AG04450 (cell line): ENCODE measurements at regions not wholly inside any gene's neighbourhood (a gene's known extent, or its start where the extent isn't known, plus 50 kb on each side); places are given as distances from the start of the nearest gene placed in this dataset.
A peak's percentile ranks its signal among the peaks of the same experiment; 100 is the strongest.

Experiments
- CTCF ChIA-PET: fragments of 300-600, 350-600 bp; formaldehyde crosslinking; extraction: SDS; loops from one replicate; lab custom pipeline; 2022; ENCODE audit warnings: antibody characterized with exemption, inconsistent platforms; lab: Charles Lee
- POLR2A ChIA-PET: fragments of 350-600 bp; formaldehyde crosslinking; extraction: SDS; loops from one replicate; lab custom pipeline; 2021; ENCODE audit warnings: antibody characterized with exemption, inconsistent platforms; lab: Yijun Ruan, JAX
- DNase-seq: peaks from one replicate; pipeline ENCODE4 v3.0.0-alpha.2; 2011; ENCODE audit warnings: low read depth, low spot score
- H3K27ac ChIP-seq: one replicate; pipeline ENCODE4 v1.5.1; 2012; ENCODE audit warnings: low read depth, low read length, control low read depth
- H3K27me3 ChIP-seq: one replicate; pipeline ENCODE4 v1.6.0; 2012; ENCODE audit warnings: low read length; ENCODE audit not compliant: control insufficient read depth, insufficient read depth
- H3K4me3 ChIP-seq: 2 replicates; pipeline ENCODE4 v1.5.1; 2011; ENCODE audit warnings: mild to moderate bottlenecking, low read depth, low read length, control low read depth
- H3K9me3 ChIP-seq: 2 replicates; pipeline ENCODE4 v1.5.1; 2012; ENCODE audit warnings: low read length; ENCODE audit not compliant: control insufficient read depth, insufficient read depth
- TF ChIP-seq, protein P1 (sequence below): IDR thresholded peaks from 2 replicates; pipeline ENCODE4 v1.5.1; 2011; ENCODE audit warnings: low read depth, low read length, control low read depth, inconsistent platforms

DNA sequence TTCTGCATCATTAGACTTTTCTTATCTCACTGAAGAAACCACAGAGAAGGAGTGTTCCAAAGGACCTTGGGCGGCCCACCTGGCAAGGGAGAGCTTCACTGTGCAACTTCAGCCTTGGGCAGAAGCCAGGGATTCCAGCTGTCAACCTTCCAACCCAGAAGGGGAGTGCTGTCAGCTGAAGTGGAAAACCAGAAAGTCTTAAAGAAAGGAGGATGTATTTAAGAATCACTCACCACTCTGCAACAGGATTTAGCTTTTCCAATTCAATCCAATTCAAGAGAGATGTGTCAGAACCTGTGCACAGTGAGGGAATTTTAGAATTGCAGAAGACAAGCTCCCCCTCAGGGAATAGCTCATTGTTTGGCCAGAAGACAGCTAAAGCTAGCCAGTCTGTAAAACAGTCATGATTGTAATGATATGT, 553.7 kb downstream of the CD83 start:
- H3K9me3 ChIP-seq, result no peaks in the 10 kb centered on the region; the same call in 1 of the 2 replicates
- H3K27ac ChIP-seq, result peak overlapping the region; percentile 39
- ChIA-PET CTCF (no interaction called here), POLR2A (no interaction called here)
- peak; percentile 63 for DNase-seq
- no peaks in the 10 kb centered on the region for H3K27me3 ChIP-seq
- no peak overlapping the region for H3K4me3 ChIP-seq
- TF ChIP-seq, protein P1, sequence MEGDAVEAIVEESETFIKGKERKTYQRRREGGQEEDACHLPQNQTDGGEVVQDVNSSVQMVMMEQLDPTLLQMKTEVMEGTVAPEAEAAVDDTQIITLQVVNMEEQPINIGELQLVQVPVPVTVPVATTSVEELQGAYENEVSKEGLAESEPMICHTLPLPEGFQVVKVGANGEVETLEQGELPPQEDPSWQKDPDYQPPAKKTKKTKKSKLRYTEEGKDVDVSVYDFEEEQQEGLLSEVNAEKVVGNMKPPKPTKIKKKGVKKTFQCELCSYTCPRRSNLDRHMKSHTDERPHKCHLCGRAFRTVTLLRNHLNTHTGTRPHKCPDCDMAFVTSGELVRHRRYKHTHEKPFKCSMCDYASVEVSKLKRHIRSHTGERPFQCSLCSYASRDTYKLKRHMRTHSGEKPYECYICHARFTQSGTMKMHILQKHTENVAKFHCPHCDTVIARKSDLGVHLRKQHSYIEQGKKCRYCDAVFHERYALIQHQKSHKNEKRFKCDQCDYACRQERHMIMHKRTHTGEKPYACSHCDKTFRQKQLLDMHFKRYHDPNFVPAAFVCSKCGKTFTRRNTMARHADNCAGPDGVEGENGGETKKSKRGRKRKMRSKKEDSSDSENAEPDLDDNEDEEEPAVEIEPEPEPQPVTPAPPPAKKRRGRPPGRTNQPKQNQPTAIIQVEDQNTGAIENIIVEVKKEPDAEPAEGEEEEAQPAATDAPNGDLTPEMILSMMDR, result no peak

GRCh38 chr6:14671937-14672336, 554.4 kb downstream of the CD83 start:
- CTCF ChIA-PET, result no interaction called here

GRCh38 chr6:14673201-14673600, 555.6 kb downstream of the CD83 start:
- ChIA-PET CTCF (no interaction called here), POLR2A (no interaction called here)
- H3K9me3 ChIP-seq, result no peaks in the 10 kb centered on the region; the same call in 1 of the 2 replicates
- DNase-seq, result no peak
- no peaks in the 10 kb centered on the region for H3K27me3 ChIP-seq
- TF ChIP-seq, protein P1, result no peak
- no peak overlapping the region for H3K4me3 ChIP-seq
- H3K27ac ChIP-seq, result no peak overlapping the region

More at GRCh38 chr6:14671937-14672336, 554.4 kb downstream of the CD83 start:
- peak overlapping the region; percentile 39 for H3K27ac ChIP-seq
- no peak overlapping the region for H3K4me3 ChIP-seq
- TF ChIP-seq, protein P1, result no peak
- no peaks in the 10 kb centered on the region; the same call in 1 of the 2 replicates for H3K9me3 ChIP-seq
- POLR2A ChIA-PET, result interaction anchor here (0.6 kb wide), 1 partner anchor 99 kb away, joined by 3 read pairs; no protein-coding TSS in a partner anchor
- no peak for DNase-seq
- no peaks in the 10 kb centered on the region for H3K27me3 ChIP-seq

- CTCF ChIA-PET, result no interaction called here
- no peak overlapping the region for H3K27ac ChIP-seq
- H3K9me3 ChIP-seq, result no peaks in the 10 kb centered on the region; the same call in 1 of the 2 replicates
- no peak for DNase-seq
- H3K27me3 ChIP-seq, result no peaks in the 10 kb centered on the region
- POLR2A ChIA-PET, result no interaction called here
- no peak overlapping the region for H3K4me3 ChIP-seq
- TF ChIP-seq, protein P1, result no peak
These were observed 556.9 kb downstream of the CD83 start for GRCh38 chr6:14674458-14674857.

- no peaks in the 10 kb centered on the region; the same call in 1 of the 2 replicates for H3K9me3 ChIP-seq
- H3K4me3 ChIP-seq, result no peak overlapping the region
- DNase-seq, result no peak
- ChIA-PET CTCF (interaction anchor here (0.5 kb wide), 1 partner anchor 176 kb away, joined by 3 read pairs; no protein-coding TSS in a partner anchor), POLR2A (no interaction called here)
- no peaks in the 10 kb centered on the region for H3K27me3 ChIP-seq
- no peak overlapping the region for H3K27ac ChIP-seq
- TF ChIP-seq, protein P1, result no peak
These were observed 557.5 kb downstream of the CD83 start for GRCh38 chr6:14674867-14675648.
